ENCODE measurements at regions not wholly inside any gene's neighbourhood (a gene's known extent, or its start where the extent isn't known, plus 50 kb on each side); places are given as distances from the start of the nearest gene placed in this dataset.
"Not testable (repeated sequence)": the region's sequence is repeated elsewhere in the genome, so short reads cannot be mapped to it uniquely, and the experiment has no call there.

- Histone ChIP-seq H3K4me3 (ENCODE audit: insufficient read depth, low read length) (no peak overlapping the region), H3K27ac (ENCODE audit: low read depth, low read length) (no peak overlapping the region), H2AFZ (ENCODE audit: low read length) (no peak overlapping the region), H3K9me3 (ENCODE audit: low read depth, low read length) (no peaks in the 10 kb centered on the region), H4K20me1 (ENCODE audit: insufficient read depth, low read length) (no peaks in the 10 kb centered on the region), H3K27me3 (ENCODE audit: insufficient read depth, low read length) (no peaks in the 10 kb centered on the region), H3K4me2 (ENCODE audit: insufficient read depth, low read length) (no peak overlapping the region), H3K36me3 (ENCODE audit: insufficient read depth, low read length) (no peaks in the 10 kb centered on the region), H3K79me2 (ENCODE audit: insufficient read depth, low read length) (no peaks in the 10 kb centered on the region), H3K4me1 (ENCODE audit: insufficient read depth, low read length) (no peaks in the 10 kb centered on the region)
- DNase-seq (ENCODE audit: insufficient read length, low spot score, missing footprints), result no peak
- no peak for TF ChIP-seq CTCF (IDR thresholded peaks at IDR 0.05; ENCODE audit: extremely low read depth, low read depth, low read length)
Measured at GRCh38 chr6:50565004-50565403, 148.3 kb upstream of the TFAP2D start.

DNA sequence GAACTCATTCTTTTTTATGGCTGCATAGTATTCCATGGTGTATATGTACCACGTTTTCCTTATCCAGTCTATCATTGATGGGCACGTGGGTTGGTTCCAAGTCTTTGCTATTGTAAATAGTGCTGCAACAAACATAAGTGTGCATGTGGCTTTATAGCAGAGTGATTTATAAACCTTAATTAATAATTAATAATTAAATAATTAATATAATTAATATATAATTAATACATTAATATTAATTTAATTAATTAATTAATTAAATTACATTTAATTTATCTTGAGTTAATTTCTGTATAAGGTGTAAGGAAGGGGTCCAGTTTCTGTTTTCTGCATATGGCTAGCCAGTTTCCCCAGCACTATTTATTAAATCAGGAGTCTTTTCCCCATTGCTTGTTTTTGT, 142.1 kb upstream of the TFAP2D start:
- not testable (repeated sequence) for H3K9me3 ChIP-seq (ENCODE audit: low read depth, low read length); H3K4me1 ChIP-seq (ENCODE audit: insufficient read depth, low read length); H3K4me2 ChIP-seq (ENCODE audit: insufficient read depth, low read length); H4K20me1 ChIP-seq (ENCODE audit: insufficient read depth, low read length); H3K36me3 ChIP-seq (ENCODE audit: insufficient read depth, low read length); DNase-seq (ENCODE audit: insufficient read length, low spot score, missing footprints); H2AFZ ChIP-seq (ENCODE audit: low read length); H3K79me2 ChIP-seq (ENCODE audit: insufficient read depth, low read length); H3K27ac ChIP-seq (ENCODE audit: low read depth, low read length); H3K4me3 ChIP-seq (ENCODE audit: insufficient read depth, low read length); H3K27me3 ChIP-seq (ENCODE audit: insufficient read depth, low read length)

GRCh38 chr6:50585441-50586330, 127.6 kb upstream of the TFAP2D start:
- Histone ChIP-seq H3K4me3 (ENCODE audit: insufficient read depth, low read length) (no peak overlapping the region), H3K36me3 (ENCODE audit: insufficient read depth, low read length) (no peaks in the 10 kb centered on the region), H3K9me3 (ENCODE audit: low read depth, low read length) (no peaks in the 10 kb centered on the region), H3K79me2 (ENCODE audit: insufficient read depth, low read length) (no peaks in the 10 kb centered on the region), H2AFZ (ENCODE audit: low read length) (no peak overlapping the region), H3K27me3 (ENCODE audit: insufficient read depth, low read length) (no peaks in the 10 kb centered on the region), H3K4me2 (ENCODE audit: insufficient read depth, low read length) (no peak overlapping the region), H4K20me1 (ENCODE audit: insufficient read depth, low read length) (no peaks in the 10 kb centered on the region), H3K4me1 (ENCODE audit: insufficient read depth, low read length) (no peaks in the 10 kb centered on the region), H3K27ac (ENCODE audit: low read depth, low read length) (no peak overlapping the region)
- TF ChIP-seq CTCF (IDR thresholded peaks at IDR 0.05; ENCODE audit: extremely low read depth, low read depth, low read length), result no peak
- DNase-seq (ENCODE audit: insufficient read length, low spot score, missing footprints), result no peak

GRCh38 chr6:50586331-50586675, 127.0 kb upstream of the TFAP2D start:
- Histone ChIP-seq H3K4me1 (ENCODE audit: insufficient read depth, low read length) (no peaks in the 10 kb centered on the region), H3K27me3 (ENCODE audit: insufficient read depth, low read length) (no peaks in the 10 kb centered on the region), H3K79me2 (ENCODE audit: insufficient read depth, low read length) (no peaks in the 10 kb centered on the region)

More at GRCh38 chr6:50586331-50586675, 127.0 kb upstream of the TFAP2D start:
- Histone ChIP-seq H2AFZ (ENCODE audit: low read length) (no peak overlapping the region), H3K27ac (ENCODE audit: low read depth, low read length) (no peak overlapping the region), H3K9me3 (ENCODE audit: low read depth, low read length) (no peaks in the 10 kb centered on the region), H4K20me1 (ENCODE audit: insufficient read depth, low read length) (no peaks in the 10 kb centered on the region), H3K4me2 (ENCODE audit: insufficient read depth, low read length) (no peak overlapping the region), H3K36me3 (ENCODE audit: insufficient read depth, low read length) (no peaks in the 10 kb centered on the region), H3K4me3 (ENCODE audit: insufficient read depth, low read length) (no peak overlapping the region)
- no peak for TF ChIP-seq CTCF (IDR thresholded peaks at IDR 0.05; ENCODE audit: extremely low read depth, low read depth, low read length)
- no peak for DNase-seq (ENCODE audit: insufficient read length, low spot score, missing footprints)

Data from osteoblast (primary cell).